Activated CD8-positive, alpha-beta memory T cell treated with anti-CD3 and anti-CD28 coated beads for 36 hours (primary cell): ENCODE measurements at regions not wholly inside any gene's neighbourhood (a gene's known extent, or its start where the extent isn't known, plus 50 kb on each side); places are given as distances from the start of the nearest gene placed in this dataset.
"Not testable (repeated sequence)": the region's sequence is repeated elsewhere in the genome, so short reads cannot be mapped to it uniquely, and the experiment has no call there.

Experiments
- CTCF ChIA-PET: fragments of 350-600 bp; sonication (Branson Sonifier 250); formaldehyde crosslinking; loops from one replicate; lab custom pipeline; 2021; ENCODE audit warnings: antibody characterized with exemption; lab: Charles Lee
- POLR2A ChIA-PET: fragments of 350-600 bp; sonication (Branson Sonifier 250); formaldehyde crosslinking; loops from one replicate; lab custom pipeline; 2021; ENCODE audit warnings: antibody characterized with exemption; lab: Charles Lee

DNA sequence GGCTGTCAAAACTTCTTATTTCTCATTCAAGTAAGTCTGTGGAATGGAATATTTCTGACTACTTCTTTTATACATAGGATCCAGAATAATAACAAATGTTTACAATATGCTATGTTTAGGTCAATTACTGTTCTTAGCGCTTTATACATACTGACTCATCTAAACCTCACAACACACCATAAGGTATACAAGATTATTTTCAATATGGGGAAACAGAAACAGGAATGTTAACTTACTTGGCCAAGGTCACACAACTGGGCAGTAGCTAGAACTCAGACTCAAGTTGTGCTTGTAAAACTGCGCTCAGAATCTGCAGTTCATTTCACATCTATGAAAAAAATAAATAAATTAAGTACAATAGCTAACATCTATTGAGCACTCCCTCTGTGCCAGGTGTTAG is 168.0 kb downstream of the GNAI1 start:
- POLR2A ChIA-PET: no interaction called here
- CTCF ChIA-PET: no interaction called here

DNA sequence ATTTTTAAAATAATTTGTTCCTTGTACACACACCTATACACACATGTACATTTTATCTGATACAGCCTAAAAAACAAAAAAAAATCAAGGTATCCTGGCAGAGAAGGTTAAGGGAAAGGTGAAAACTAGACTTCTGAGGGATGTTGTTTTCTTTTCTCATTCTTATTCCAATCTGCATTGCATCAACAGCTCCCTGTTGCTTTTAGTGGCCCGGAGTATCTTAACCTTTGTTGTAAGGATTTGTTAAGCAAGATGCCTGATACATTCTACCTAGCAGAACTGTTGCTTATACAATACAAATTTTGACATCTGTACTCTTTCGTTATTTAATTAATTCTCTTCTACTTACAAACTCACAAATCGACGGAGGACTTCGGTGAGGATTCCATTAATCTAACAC is 167.4 kb downstream of the GNAI1 start:
- POLR2A ChIA-PET: no interaction called here
- CTCF ChIA-PET: no interaction called here

DNA sequence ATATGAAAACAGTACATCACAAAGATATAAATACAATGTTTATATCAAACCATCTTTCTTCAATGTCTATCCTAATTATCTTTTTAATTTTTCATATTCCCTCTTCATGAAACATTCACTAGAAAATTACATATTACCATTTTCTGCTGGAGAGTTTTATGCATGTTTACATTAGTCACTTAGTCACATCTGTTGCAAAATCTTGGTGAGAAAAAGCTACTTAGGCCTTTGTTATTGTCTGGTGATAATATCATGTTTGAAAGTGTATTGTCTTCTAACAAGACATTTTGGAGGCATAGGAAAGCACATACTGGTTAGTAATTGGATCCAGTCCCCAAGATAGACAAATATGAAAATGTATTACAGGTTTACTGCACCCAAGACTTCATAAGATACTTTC is 163.6 kb downstream of the GNAI1 start:
- POLR2A ChIA-PET: no interaction called here
- CTCF ChIA-PET: no interaction called here

DNA sequence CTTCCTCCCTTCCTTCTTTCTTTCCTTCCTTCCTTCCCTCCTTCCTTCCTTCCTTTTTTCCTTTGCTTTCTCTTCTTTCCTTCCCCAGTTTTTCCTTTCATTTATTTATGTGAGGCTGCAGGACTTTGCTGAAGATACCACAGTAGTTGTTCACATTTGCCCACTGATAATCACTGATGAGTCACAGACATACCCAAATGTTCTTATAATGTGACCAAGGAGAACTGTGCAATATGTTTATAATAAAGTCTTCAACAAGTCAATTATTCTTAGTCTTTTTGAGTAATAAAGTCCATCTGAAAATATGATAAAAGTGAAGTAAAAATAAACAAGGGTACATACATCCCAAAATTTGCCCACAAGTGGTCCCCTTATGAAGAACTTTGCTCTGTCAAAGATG is 159.7 kb downstream of the GNAI1 start:
- CTCF ChIA-PET: no interaction called here
- POLR2A ChIA-PET: interaction anchor here (0.6 kb wide), 1 partner anchor 82 kb away, joined by 3 read pairs; no protein-coding TSS in a partner anchor

DNA sequence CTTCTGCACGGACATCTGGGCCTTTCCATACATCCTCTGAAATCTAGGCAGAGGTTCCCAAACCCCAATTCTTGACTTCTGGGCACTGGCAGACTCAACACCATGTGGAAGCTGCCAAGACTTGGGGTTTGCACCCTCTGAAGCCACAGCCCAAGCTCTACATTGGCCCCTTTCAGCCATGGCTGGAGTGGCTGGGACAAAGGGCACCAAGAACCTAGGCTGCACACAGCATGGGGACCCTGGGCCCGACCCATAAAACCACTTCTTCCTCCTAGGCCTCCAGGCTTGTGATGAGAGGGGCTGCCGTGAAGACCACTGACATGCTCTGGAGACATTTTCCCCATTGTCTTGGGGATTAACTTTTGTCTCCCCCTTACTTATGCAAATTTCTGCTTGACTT is 158.0 kb downstream of the GNAI1 start:
- CTCF ChIA-PET, POLR2A ChIA-PET: not testable (repeated sequence)

DNA sequence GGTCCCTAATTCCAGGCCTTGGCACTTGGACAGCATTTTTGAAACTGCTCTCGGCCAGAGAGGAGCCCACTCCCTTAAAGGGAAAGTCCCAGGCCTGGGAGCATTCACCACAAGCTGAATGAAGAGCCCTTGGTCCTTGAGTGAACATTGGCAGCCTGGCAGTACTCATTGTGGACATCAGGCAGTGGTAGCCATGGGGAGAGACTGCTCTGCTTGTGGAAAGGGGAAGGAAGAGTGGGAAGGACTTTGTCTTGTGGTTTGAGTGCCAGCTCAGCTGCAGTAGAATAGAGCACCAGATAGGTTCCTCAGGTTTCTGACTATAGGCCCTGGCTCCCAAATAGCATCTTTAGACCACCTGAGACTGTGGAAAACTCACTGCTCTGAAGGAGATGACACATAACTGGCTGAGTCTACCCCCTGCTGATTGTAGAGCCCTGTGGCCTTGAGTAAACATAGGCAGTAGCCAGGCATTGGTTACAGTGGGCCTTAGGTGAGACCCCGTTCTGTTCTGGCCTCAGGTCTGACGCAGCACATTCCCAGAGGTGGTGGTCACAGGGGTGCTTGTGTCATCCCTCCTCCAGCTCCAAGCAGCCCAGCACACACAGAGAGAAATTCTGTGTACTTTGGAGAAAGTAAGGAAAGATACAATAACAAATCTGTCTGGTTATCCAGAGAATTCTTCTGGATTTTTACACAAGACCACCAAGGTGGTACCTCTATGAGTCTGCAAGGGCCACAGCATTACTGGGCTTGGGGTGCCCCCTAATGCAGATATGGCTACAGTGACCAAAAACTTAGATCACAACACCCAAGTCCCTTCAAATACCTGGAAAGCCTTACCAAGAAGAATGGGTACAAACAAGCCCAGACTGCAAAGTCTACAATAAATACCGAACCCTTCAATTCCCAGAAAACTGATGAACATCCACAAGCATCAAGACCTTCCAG is 153.8 kb downstream of the GNAI1 start:
- CTCF ChIA-PET: no interaction called here
- POLR2A ChIA-PET: no interaction called here

DNA sequence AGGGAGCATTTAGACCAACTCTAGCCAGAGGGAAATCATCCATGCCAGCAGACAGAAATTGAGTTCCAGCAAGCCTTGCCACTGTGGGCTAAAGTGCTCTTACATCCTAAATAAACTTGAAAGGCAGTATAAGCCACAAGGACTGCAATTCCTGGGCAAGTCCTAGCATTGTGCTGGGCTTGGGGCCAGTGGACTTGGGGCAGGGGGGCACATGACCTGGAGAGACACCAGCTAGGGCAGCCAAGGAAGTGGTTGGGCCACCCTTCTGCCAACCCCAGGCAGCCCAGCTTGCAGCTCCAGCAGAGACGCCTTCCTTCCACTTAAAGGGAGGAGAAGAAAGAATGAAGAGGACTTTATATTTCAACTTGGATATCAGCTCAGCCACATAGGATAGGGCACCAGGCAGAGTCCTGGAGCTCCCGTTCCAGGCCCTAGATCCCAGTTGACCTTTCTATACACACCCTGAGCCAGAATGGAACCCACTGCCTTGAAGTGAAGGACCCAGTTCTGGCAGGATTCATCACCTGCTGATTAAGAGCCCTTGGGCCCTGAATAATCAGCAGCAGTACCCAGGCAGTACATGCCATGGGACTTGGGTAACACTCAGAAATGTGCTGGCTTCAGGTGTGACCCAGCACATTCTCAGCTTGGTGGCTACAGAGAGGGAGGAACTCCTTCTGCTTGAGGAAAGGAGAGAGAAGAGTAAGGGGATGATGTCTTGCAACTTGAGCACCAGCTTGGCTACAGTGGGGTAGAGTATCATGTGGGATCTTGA is 153.0 kb downstream of the GNAI1 start:
- POLR2A ChIA-PET: no interaction called here
- CTCF ChIA-PET: no interaction called here

DNA sequence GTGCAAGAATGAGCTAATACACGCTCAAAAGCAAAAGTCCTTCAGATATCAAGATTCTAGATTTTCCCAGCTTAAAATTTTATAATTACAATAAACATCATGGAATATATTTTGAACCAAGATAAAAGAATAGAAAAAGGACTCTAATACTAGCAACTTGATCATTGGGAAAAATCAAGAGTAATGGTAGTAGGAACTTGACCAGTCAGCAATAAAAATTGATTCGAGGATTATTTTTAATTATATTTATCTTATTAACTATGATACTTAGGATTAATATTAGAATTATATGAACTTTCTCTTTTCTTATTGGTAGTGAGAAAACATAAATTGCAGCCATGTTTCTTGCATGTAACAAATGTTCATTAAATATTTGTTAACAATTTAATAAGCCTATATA is 152.0 kb downstream of the GNAI1 start:
- POLR2A ChIA-PET: no interaction called here
- CTCF ChIA-PET: no interaction called here

DNA sequence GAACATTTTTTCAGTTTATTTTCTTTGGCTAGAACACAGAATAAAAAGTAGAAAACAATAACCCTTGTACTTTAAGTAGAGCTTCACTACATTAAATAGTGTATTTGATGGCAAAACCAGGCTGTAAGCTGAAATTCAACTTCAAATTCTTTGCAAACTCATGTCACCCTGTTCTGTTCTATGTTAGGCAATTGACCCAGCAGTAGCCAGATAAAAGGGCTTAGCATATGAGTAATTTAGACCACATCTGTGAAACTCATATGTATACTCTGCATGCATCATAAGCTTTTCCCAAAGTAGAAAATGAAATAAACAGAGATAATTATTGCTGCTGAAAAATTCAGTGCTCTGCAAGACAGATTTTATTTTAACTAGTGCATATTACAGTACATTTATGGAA is 150.2 kb downstream of the GNAI1 start:
- CTCF ChIA-PET: no interaction called here

DNA sequence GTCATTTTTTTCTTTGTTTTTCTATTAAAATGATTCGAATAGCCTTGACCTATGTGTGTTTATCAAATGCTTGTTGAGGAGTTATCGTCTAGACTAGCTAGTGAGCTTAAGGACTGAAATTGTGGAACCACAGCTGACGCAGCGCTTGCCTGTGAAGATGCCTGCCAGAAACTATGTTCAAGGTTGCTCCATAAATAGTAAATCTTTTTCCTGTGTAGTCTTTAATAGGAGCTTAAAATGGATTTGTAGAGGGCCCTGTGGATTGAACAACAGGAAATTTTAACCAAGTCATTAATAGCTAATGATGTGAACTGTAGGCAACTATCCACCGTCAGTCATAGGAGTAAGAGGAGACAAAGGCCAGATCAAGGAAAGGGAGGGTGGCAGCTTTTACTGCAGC is 145.1 kb downstream of the GNAI1 start:
- ChIA-PET CTCF (no interaction called here), POLR2A (no interaction called here)

More for the DNA sequence above, 150.2 kb downstream of the GNAI1 start:
- POLR2A ChIA-PET: no interaction called here

DNA sequence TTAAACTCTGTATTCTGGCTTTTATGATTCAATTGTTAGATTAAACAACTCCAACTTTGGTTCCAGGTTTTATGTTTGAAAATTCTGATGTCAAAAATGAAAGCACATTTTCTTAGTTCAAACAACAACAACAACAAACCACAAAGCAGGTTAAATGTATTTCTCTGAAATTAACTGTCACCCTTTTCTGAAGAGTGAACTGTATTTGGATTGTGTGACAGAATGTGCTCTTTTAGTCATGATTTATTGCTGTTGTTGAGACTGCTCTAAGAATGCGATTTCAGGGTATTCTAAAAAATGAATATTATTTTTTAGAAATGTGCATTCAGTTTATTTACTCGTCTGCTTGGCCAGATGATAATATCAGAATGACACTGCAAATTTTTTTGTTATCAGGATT is 144.1 kb downstream of the GNAI1 start:
- ChIA-PET POLR2A (no interaction called here), CTCF (no interaction called here)

DNA sequence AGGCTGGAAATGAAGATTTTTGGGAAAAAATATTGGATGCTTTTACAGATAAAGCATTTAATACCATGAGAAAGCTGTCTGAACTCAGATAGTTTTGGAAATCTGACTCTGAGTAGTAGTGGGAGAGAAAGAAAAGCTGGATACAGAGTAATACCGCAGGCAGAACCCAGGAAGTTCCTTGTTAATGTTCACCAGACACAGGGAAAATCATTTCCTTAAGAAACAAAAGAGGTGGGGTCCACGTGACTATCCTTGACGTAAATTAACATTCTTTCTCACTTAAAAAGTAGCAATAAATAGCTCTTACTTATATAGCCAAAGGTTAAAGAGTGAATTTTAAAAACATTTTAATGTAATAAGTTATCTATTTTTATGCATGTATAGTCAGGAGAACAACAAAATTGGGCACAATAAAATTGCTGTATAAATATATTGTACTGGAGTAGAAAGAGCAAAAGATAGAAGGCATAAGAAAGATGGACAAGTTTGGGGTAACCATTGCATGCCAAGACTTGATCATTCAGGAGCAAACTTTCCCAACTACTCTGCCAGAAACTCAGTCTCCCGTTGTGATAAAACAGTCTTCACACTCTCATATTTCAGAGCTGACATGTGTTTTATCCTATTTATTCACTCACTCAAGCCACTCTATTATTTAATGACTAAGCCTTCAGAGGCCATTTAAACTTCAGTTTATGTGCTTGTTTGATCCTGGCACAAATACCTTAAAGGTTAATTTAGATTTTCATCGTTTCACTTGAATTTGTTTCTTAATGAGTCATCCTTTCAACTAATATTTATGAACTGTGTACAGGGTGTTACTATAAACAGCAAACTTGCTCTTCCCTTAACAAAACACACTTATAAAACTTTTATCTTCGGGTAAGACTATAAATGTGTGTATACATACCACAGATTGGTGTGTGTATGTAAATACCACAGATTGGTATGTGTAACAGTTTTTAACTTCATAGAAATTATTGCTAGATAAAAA is 143.1 kb downstream of the GNAI1 start:
- ChIA-PET POLR2A (no interaction called here), CTCF (no interaction called here)
